KOPT-K1 (cell line): ENCODE measurements at regions not wholly inside any gene's neighbourhood (a gene's known extent, or its start where the extent isn't known, plus 50 kb on each side); places are given as distances from the start of the nearest gene placed in this dataset.

Experiments
- H3K27ac ChIP-seq: fragments of 200-600 bp; sonication (generic); 2 replicates; pipeline ENCODE4 v1.5.1; 2016; ENCODE audit warnings: antibody characterized with exemption, mild to moderate bottlenecking, low read depth, low read length; ENCODE audit not compliant: poor library complexity, severe bottlenecking
- H3K36me3 ChIP-seq: fragments of 200-600 bp; sonication (generic); 2 replicates; pipeline ENCODE4 v1.5.1; 2017; ENCODE audit warnings: antibody characterized with exemption, mild to moderate bottlenecking, low read length, moderate library complexity; ENCODE audit not compliant: insufficient read depth
- H3K9me3 ChIP-seq: fragments of 200-600 bp; sonication (generic); 2 replicates; pipeline ENCODE4 v1.5.1; 2017; ENCODE audit warnings: antibody characterized with exemption, low read length, mild to moderate bottlenecking; ENCODE audit not compliant: insufficient read depth, poor library complexity, severe bottlenecking

- Histone ChIP-seq H3K36me3 (no peaks in the 10 kb centered on the region), H3K9me3 (no peaks in the 10 kb centered on the region), H3K27ac (no peak overlapping the region)
Observed at GRCh38 chr13:74773248-74773647, 639.0 kb upstream of the KLF12 start.

DNA sequence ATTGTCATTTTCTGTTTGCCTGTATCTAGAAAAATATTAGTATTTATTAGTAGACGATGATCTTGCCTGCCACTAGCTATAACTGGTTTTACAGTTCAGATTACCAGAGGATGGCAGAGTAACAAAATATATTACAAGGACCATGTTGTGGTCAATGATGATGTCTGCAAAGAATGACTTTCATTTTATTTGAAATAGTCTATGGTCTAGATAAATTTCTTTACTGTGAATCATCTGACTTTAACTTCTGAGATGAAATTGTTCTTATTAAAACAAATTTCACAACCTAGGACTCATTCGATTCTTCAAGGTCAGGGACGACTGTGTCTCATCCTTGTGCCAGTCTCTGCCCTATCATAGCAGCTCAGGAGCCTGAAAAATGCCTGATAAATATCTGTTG, 637.8 kb upstream of the KLF12 start:
- H3K27ac ChIP-seq = no peak overlapping the region
- no peaks in the 10 kb centered on the region for H3K36me3 ChIP-seq
- no peaks in the 10 kb centered on the region for H3K9me3 ChIP-seq

DNA sequence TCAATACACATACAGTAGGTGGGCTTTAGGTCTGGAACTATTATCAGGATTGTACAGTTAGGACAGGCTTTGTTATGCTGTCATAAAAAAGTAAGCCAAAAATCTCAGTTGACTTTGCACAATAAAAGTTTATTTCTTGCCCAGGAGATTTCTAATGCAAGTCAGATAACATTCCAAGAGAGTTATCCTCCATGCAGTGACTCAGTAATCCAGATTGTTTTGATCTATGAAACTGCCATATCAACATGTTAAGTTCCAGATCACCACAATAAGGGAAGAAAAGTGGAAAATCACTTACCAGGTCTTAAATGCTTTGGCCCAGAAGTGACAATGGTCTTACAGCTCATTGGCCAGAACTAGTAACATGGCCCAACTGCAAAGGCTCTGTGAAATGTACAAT, 636.2 kb upstream of the KLF12 start:
- no peaks in the 10 kb centered on the region for H3K36me3 ChIP-seq
- H3K27ac ChIP-seq = no peak overlapping the region
- no peaks in the 10 kb centered on the region for H3K9me3 ChIP-seq

GRCh38 chr13:74769333-74769732, 635.1 kb upstream of the KLF12 start:
- no peaks in the 10 kb centered on the region for H3K9me3 ChIP-seq
- no peaks in the 10 kb centered on the region for H3K36me3 ChIP-seq
- no peak overlapping the region for H3K27ac ChIP-seq

GRCh38 chr13:74768521-74769085, 634.4 kb upstream of the KLF12 start:
- no peaks in the 10 kb centered on the region for H3K9me3 ChIP-seq

GRCh38 chr13:74767050-74767449, 632.8 kb upstream of the KLF12 start:
- H3K27ac ChIP-seq = no peak overlapping the region
- H3K9me3 ChIP-seq = no peaks in the 10 kb centered on the region
- no peaks in the 10 kb centered on the region for H3K36me3 ChIP-seq

More at GRCh38 chr13:74768521-74769085, 634.4 kb upstream of the KLF12 start:
- H3K36me3 ChIP-seq = no peaks in the 10 kb centered on the region
- no peak overlapping the region for H3K27ac ChIP-seq

GRCh38 chr13:74765955-74766354, 631.8 kb upstream of the KLF12 start:
- no peak overlapping the region for H3K27ac ChIP-seq
- H3K36me3 ChIP-seq = no peaks in the 10 kb centered on the region
- H3K9me3 ChIP-seq = no peaks in the 10 kb centered on the region

- H3K9me3 ChIP-seq = no peaks in the 10 kb centered on the region
- no peak overlapping the region for H3K27ac ChIP-seq
- no peaks in the 10 kb centered on the region for H3K36me3 ChIP-seq
Observed at GRCh38 chr13:74761801-74762757, 627.9 kb upstream of the KLF12 start.

GRCh38 chr13:74758188-74758587, 624.0 kb upstream of the KLF12 start:
- H3K27ac ChIP-seq = no peak overlapping the region
- H3K9me3 ChIP-seq = no peaks in the 10 kb centered on the region
- no peaks in the 10 kb centered on the region for H3K36me3 ChIP-seq

- no peaks in the 10 kb centered on the region for H3K36me3 ChIP-seq
- H3K27ac ChIP-seq = no peak overlapping the region
- H3K9me3 ChIP-seq = no peaks in the 10 kb centered on the region
Observed at GRCh38 chr13:74755065-74755464, 620.9 kb upstream of the KLF12 start.

GRCh38 chr13:74751739-74752138, 617.5 kb upstream of the KLF12 start:
- H3K9me3 ChIP-seq = peaks cover 3% of the 10 kb centered on the region
- H3K27ac ChIP-seq = no peak overlapping the region

GRCh38 chr13:74747186-74747955, 613.2 kb upstream of the KLF12 start:
- Histone ChIP-seq H3K27ac (no peak overlapping the region), H3K9me3 (peaks cover 3% of the 10 kb centered on the region), H3K36me3 (no peaks in the 10 kb centered on the region)

More at GRCh38 chr13:74751739-74752138, 617.5 kb upstream of the KLF12 start:
- no peaks in the 10 kb centered on the region for H3K36me3 ChIP-seq

DNA sequence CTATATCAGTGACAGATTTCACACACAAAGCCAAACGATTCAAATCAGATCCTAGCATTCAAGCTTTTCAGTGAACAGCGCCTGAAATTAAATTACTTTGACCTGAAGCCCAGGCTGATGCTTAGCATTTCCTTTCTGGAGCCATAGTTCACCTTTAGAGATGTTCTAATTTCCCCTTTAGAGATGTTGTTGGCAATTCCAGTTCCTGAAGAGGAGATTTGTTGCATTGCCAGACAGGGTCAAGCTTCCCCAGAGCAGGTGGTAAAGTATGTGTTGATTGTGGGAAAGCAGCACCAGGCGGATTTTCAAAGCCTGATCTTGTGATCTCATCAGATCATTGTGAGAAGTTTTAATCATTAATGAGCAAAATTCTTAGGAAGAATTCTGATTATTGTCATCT, 609.8 kb upstream of the KLF12 start:
- no peak overlapping the region for H3K27ac ChIP-seq
- H3K9me3 ChIP-seq = peaks cover 3% of the 10 kb centered on the region
- no peaks in the 10 kb centered on the region for H3K36me3 ChIP-seq

- Histone ChIP-seq H3K36me3 (no peaks in the 10 kb centered on the region), H3K9me3 (peaks cover under 1% of the 10 kb centered on the region), H3K27ac (no peak overlapping the region)
Observed at GRCh38 chr13:74741732-74742131, 607.5 kb upstream of the KLF12 start.

DNA sequence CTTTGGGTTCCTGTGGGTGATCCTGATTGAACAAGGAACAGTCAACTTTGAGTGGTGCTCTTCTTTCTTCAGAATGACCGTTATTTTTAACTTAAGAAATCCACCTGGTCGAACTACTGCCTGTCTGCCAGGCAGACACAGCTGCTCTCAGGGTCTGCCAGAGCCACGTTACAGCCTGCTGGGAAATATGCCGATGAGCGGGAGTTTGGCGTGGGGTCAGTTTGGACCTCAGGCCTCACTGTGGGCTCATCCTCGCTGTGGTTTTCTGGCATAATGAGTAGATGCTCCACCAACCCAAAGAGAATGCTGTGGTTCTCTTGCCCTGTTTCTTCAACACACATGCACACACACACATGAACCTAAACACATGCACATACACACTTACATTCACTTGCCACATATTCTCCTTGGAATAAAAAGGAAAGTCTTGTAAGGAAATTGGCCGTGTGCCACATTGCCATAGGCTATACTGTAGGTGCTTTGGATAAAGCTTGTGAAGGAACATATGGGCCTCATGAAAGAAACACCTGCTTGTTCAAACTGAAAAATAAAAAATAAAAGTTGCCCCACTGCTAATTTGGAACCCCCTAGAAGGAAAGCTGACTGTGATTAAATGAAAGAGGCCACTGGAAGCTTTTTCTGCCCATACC, 598.7 kb upstream of the KLF12 start:
- Histone ChIP-seq H3K27ac (no peak overlapping the region), H3K36me3 (no peaks in the 10 kb centered on the region), H3K9me3 (no peaks in the 10 kb centered on the region)
